Superior temporal gyrus (tissue), 1 donor: ENCODE measurements at regions not wholly inside any gene's neighbourhood (a gene's known extent, or its start where the extent isn't known, plus 50 kb on each side); places are given as distances from the start of the nearest gene placed in this dataset.

Source experiments
- DNase-seq: peaks from one replicate; pipeline ENCODE4 v3.0.0-alpha.2; 2016; ENCODE audit errors: extremely low spot score

GRCh38 chr9:106707291-106707690 lies 155.7 kb upstream of the ZNF462 start:
- DNase-seq = no peak

- DNase-seq = no peak
These were observed 155.1 kb upstream of the ZNF462 start for GRCh38 chr9:106707738-106708474.

DNA sequence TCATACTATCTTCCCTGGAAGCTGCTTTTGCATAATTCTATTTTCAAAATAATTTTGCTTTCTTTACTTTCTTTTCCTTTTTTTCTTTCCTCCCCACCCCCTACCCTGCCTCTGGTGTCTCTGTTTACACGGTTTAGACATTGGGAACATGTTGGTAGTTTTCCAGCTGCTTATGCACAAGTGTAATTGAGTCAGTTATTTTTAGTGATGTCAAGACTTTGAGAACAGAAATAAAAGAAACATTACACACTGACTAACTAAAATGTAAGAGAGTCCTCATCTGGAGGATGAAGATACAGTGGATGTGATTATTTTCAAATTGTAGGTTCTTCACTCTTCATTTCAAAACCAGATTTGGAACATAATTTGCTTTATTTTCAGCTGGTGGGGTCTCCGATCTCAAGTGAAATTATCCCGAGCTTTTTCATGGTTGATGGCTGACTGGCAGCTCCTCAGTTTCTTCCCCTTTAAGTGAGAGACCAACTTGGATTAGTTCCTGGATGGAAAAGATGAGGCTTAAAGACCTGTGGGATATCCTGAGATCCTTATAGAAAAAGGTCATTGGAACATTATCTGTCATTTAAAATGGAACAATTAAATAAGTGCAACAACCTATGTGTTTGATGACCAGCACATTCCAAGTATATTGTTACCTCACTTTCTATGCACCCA lies 154.4 kb upstream of the ZNF462 start:
- no peak for DNase-seq

- no peak for DNase-seq
These were observed 150.7 kb upstream of the ZNF462 start for GRCh38 chr9:106712279-106712678.

- no peak for DNase-seq
These were observed 149.8 kb upstream of the ZNF462 start for GRCh38 chr9:106713206-106713605.

DNA sequence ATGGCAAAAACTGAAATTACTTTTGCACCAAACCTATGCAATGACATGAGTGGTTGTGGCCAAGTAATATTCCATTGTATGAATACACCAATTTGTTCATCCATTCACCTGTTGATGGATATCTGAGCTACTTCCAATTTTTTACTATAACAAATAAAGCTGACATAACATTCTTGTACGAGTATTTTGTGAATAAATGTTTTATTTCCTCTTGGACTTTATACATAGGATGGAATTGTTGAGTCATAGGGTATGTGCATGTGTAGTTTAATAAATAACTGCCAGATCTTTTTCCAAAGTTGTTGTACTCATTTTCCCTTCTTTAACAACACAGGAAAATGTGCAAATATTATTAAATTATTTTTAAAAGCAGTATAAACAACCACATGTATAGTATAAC lies 146.1 kb upstream of the ZNF462 start:
- DNase-seq = no peak

- no peak for DNase-seq
These were observed 145.3 kb upstream of the ZNF462 start for GRCh38 chr9:106717686-106718085.

DNA sequence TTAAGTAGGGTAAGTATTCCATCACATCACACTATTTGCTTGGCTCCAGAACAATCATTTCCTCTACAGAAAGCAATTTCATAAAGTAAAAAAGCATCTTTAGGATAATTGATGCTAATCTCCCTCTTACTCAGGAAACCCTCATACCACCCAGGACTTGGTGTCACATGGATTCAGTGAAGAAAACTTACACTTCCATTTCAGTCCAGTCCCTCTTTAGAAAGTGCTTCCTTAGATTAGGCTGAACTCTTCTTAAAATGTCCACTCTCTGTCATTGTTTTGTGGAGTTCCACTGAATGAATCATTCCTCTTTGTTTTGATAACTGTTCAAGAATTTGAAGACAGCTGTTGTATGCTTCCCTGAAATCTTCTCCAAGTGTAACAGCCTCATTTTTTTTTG lies 144.0 kb upstream of the ZNF462 start:
- no peak for DNase-seq

DNA sequence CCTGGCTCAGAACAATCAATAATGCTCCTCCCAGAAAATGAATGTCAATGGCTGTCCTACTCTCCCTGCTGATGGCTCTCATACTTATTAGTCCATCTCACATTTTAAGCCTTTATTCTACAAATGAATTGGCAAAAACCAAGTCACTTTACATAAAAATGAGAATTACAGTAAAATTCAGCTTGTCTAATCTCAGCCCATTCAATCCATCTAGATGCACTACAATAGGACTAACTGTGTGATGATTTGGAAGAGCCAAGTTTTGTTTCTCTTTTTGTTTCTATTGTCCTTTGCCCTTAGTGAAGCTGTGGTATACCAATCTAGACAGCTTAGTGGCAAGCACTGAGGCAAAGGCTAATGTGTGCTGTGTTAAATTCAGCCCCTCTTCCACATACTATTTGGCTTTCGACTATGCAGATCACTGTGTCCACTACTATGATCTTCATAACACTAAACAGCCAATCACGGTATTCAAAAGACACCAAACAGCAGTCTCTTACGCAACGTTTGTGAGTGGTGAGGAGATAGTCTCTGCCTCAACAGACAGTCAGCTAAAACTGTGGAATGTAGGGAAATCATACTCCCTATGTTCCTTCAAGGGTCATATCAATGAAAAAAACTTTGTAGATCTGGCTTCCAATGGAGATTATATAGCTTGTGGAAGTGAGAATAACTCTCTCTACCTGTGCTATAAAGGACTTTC lies 140.8 kb upstream of the ZNF462 start:
- DNase-seq = no peak

- no peak for DNase-seq
These were observed 139.0 kb upstream of the ZNF462 start for GRCh38 chr9:106723926-106724325.

DNA sequence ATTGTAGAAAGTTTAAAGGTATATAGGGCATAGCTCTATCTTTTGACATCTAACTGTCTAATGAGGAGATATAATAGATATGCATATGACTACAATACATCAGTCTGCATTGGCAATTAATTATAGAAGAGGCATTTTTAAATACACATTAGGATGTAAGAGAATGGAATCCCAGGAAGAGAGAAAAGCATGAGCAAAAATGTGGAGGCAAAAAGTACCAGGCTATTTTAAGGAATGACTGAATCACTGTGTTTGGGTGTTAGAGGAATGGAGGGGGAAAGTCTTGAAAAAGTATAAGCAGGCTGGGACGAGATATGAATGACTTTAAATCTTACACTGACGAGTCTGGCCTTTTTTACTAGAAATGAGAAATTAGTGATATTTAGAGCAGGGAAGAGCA lies 138.4 kb upstream of the ZNF462 start:
- DNase-seq = no peak

GRCh38 chr9:106726070-106726815 lies 136.7 kb upstream of the ZNF462 start:
- no peak for DNase-seq

DNA sequence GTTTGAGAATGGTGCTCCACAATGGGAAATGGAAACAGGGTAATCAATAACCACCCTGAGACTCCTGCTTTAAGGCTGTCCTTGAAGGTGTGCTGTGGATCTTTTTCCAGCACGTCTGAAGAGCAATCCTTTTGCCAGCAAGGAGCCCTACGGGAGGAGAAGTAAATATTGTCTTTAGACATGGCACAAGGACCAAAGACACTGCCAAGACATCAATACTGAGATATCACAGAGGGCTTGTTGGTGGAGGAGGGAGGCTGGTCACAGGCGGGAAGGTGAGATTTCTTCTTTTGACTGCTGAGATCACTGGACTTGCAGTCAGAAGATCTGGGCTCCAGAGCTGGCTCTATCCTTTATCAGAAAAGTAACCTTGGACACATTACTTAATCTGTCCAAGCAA lies 135.0 kb upstream of the ZNF462 start:
- no peak for DNase-seq

DNA sequence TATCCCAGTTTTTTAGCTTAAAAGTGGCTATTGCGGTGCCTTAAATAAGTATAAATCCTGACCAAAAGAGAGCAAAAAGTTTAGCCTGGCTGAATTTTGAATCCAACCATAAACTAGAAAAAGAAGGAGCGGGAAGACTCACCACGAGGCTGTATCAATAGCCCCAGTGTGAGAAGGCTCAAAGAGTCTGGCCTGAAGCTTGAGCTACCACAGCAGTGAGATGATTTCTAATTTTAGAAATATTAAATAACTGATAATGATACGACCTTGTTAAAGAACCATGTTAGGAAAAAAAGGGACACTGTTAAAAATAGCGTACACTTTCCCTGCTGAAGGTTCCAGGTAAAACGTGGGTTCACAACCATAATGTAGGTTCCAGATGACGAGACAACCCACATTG lies 134.1 kb upstream of the ZNF462 start:
- no peak for DNase-seq

DNA sequence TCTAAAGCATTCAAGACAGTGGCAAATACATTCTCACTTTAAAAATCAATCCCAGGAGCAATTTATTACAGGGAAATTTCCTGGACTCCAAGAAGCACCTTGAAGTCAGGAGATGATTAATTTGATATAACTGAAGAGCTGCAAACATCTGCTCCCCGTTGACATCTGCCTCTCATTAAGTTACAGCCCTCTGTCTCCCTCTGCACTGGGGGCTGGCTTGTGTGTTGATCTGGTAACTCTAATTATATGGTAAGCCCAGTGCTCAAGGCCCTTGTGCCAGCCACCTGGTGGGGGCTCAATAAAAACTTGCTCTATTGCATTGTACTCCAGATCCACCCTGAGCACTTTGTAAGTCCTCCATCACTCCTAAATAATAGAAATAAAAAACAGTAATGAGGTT lies 131.1 kb upstream of the ZNF462 start:
- DNase-seq = no peak

DNA sequence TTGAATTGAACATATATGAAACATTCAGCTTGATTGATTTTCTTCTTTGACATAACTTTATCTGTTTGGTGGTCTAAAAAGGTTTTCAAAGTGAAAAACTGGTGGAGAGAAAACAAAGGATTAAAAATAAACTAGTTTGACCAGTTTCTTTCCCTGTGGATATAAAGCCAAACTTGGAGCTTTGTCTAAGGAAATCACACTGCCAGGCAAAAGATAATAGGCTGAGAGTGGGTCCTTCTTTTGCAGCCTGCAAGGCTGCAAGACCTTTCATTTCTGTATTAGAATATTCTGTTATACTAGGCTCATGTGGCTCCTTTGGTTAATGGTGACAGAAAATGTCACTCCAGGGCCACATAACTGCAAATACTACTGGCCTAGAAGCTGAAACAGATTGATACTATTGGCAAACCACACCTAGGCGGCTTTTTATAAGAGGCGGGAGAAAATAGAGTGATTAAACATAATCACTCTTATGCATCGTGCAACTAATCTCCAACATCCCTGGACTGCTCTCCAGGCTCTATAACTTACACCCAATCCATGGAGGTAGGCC lies 129.1 kb upstream of the ZNF462 start:
- no peak for DNase-seq

DNA sequence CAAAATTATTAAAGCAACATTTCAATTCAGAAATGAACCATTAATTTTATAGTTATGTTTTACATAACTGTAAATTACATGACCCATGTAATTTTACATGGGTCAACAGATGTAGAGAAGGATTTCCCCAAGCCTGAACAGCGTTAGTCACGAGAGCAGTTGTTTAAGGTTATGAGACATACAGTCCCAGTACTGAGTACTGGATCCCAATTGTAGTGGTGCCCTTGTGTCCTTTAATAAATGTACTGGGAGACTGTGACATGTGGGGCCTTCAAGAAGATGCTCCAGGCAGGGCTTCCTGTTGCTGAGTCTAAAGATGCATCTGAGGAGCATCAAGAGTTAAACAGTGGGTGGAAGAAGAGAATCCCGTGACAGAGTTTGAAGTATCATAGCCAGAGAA lies 125.5 kb upstream of the ZNF462 start:
- no peak for DNase-seq

DNA sequence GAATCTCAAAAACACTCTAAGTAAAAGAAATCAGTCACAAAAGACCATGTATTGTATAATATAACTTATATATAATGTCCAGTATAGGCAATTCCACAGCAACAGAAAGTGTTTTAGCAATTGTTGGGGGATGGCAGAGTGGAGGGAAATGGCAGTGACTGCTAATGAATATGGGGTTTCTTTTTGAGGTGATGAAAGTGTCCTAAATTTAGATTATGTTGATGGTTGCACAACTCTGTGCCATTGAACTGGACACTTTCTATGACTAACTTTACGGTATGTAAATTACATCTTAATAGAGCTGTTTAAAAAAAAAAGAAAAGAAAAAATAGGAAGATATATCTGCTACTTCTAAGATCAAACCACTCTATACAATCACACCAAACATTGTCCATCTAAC lies 124.9 kb upstream of the ZNF462 start:
- no peak for DNase-seq

DNA sequence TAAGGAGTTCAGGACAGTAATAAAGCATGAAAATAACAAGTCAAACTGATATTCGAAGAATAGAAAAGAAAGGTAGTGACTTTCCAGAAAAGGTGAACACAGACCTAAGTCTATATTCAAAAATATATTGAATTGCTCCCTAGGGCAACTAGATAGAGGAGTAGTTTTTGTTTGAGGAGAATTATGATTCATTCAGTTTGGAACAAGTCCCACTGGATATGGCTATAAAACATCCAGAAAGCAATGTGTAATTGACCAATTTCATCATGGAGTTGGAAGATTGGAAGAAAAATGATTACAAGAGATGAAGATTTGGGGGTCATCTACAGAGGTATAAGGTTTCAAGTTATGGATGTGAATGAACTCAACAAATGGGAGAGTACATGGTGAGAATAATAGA lies 117.5 kb upstream of the ZNF462 start:
- no peak for DNase-seq

- DNase-seq = no peak
These were observed 117.1 kb upstream of the ZNF462 start for GRCh38 chr9:106745876-106746275.

DNA sequence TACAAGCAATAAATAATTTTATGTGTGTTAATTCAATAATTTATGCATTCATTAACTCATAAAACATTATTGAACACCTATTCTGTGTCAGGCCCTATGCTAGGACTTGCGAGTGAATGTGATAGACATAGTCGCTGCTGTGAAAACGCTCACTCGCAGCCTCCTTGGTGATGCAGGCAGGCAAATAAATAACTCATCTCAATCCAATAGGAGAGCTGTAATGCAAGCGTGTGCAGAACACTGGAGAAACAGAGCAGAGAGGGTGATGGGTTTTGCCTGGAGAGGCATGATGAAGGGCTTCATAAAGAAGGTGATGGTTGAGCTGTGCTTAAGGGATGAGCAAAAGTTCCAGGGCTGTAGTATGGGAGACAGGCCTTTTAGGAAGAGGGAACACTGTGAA lies 111.3 kb upstream of the ZNF462 start:
- DNase-seq = no peak

DNA sequence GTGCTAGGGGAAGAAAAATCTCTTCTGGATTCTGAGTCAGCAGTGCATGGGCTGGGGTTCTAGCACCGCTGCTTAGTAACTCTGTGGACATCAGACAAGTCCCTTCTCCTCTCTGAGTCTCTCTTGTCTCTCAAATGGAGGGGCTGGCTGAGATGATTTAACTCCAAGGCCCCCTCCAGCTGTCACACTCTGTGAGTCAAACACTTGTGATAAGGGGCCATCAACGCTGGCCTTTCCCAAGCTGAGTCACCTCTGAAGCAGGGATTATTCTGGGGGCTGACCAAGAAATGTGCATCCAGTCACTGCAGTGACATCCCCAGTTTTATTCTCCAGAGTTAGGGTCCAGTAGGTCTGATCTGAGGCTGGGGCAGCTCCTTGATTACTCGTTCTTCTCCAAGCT lies 110.4 kb upstream of the ZNF462 start:
- no peak for DNase-seq
